ENCODE measurements at regions not wholly inside any gene's neighbourhood (a gene's known extent, or its start where the extent isn't known, plus 50 kb on each side); places are given as distances from the start of the nearest gene placed in this dataset.
"Not testable (repeated sequence)": the region's sequence is repeated elsewhere in the genome, so short reads cannot be mapped to it uniquely, and the experiment has no call there.

DNA sequence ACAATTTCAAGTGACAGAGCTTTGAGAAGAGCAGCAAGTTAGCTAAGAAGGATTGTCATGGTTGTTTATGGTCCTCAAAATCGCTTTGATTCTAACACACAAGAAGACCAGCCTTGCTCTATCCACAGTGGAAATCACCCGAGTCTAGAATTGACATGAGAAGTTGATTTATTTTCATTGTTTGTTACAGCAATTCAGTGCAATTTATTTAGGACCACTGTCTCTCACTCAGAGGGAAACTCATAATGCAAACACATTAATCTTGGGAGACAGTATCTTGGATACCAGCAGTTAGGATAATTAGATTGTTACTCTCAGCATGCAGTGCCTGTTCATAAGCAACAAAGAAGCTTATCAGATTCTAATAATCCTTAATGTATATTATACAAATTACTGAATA, 498.9 kb downstream of the NTRK2 start:
- DNase-seq (ENCODE audit: low read depth): no peak
- TF ChIP-seq, protein P1, sequence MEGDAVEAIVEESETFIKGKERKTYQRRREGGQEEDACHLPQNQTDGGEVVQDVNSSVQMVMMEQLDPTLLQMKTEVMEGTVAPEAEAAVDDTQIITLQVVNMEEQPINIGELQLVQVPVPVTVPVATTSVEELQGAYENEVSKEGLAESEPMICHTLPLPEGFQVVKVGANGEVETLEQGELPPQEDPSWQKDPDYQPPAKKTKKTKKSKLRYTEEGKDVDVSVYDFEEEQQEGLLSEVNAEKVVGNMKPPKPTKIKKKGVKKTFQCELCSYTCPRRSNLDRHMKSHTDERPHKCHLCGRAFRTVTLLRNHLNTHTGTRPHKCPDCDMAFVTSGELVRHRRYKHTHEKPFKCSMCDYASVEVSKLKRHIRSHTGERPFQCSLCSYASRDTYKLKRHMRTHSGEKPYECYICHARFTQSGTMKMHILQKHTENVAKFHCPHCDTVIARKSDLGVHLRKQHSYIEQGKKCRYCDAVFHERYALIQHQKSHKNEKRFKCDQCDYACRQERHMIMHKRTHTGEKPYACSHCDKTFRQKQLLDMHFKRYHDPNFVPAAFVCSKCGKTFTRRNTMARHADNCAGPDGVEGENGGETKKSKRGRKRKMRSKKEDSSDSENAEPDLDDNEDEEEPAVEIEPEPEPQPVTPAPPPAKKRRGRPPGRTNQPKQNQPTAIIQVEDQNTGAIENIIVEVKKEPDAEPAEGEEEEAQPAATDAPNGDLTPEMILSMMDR (IDR thresholded peaks at IDR 0.05; ENCODE audit: insufficient read depth, low read depth, low read length, missing control alignments): no peak
- H3K4me3 ChIP-seq (ENCODE audit: low read depth, low read length): no peak overlapping the region

- H3K4me3 ChIP-seq (ENCODE audit: low read depth, low read length): no peak overlapping the region
- DNase-seq (ENCODE audit: low read depth): no peak
- TF ChIP-seq, protein P1 (IDR thresholded peaks at IDR 0.05; ENCODE audit: insufficient read depth, low read depth, low read length, missing control alignments): no peak
Measured at GRCh38 chr9:85167146-85167545, 497.6 kb downstream of the NTRK2 start.

GRCh38 chr9:85163825-85164224, 494.3 kb downstream of the NTRK2 start:
- DNase-seq (ENCODE audit: low read depth): no peak
- no peak overlapping the region for H3K4me3 ChIP-seq (ENCODE audit: low read depth, low read length)
- TF ChIP-seq, protein P1 (IDR thresholded peaks at IDR 0.05; ENCODE audit: insufficient read depth, low read depth, low read length, missing control alignments): no peak

DNA sequence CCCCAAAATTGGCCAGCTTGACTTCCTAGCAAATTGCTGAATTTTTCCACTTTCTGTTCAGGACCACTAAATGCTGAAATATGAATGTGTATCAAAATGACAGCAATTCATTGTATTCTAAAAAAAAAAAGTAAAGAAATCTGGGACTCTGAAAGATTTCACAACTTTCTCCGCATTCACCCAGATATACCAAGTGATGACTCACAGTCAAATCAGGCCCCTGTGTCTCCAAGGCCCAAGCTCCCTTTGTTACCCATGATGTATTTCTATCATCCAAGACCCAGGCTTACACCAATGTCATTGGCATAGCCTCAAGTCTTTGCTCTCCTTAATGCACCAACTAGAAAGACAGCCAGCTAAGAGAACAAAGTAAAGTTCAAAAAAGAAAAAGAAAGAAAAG, 493.9 kb downstream of the NTRK2 start:
- no peak overlapping the region for H3K4me3 ChIP-seq (ENCODE audit: low read depth, low read length)
- DNase-seq (ENCODE audit: low read depth): no peak
- TF ChIP-seq, protein P1 (IDR thresholded peaks at IDR 0.05; ENCODE audit: insufficient read depth, low read depth, low read length, missing control alignments): no peak

DNA sequence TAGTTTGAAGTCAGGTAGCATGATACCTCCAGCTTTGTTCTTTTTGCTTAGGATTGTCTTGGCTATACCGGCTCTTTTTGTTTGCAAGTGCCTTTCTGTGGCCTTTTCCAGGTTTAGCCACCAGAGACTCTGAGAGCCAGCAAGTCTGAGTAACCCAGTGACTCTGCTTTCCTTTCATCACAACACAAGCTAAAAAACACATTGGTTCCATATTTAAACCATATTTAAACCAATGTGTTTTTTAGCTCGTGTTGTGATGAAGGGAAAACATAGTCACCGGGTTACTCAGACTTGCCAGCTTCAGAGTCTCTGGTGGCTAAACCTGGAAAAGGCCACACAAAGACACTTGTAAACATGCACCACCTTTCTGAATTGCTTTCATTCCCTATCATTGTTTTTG, 493.3 kb downstream of the NTRK2 start:
- no peak overlapping the region for H3K4me3 ChIP-seq (ENCODE audit: low read depth, low read length)
- DNase-seq (ENCODE audit: low read depth): no peak
- TF ChIP-seq, protein P1 (IDR thresholded peaks at IDR 0.05; ENCODE audit: insufficient read depth, low read depth, low read length, missing control alignments): no peak

- DNase-seq (ENCODE audit: low read depth): not testable (repeated sequence)
Measured at GRCh38 chr9:85160944-85161343, 491.4 kb downstream of the NTRK2 start.

GRCh38 chr9:85158512-85158911, 489.0 kb downstream of the NTRK2 start:
- TF ChIP-seq, protein P1 (IDR thresholded peaks at IDR 0.05; ENCODE audit: insufficient read depth, low read depth, low read length, missing control alignments): no peak
- no peak overlapping the region for H3K4me3 ChIP-seq (ENCODE audit: low read depth, low read length)
- no peak for DNase-seq (ENCODE audit: low read depth)

More at GRCh38 chr9:85160944-85161343, 491.4 kb downstream of the NTRK2 start:
- H3K4me3 ChIP-seq (ENCODE audit: low read depth, low read length): not testable (repeated sequence)

Measured in GM12865 (cell line).